Activated CD4-positive, alpha-beta T cell treated with anti-CD3 and anti-CD28 coated beads, Interleukin-2, Interleukin-6, amounts not matched to agents 100 ng/mL and 50 ng/mL, durations not matched to agents 16 hours and 8 hours (primary cell): ENCODE measurements at regions not wholly inside any gene's neighbourhood (a gene's known extent, or its start where the extent isn't known, plus 50 kb on each side); places are given as distances from the start of the nearest gene placed in this dataset.
"Not testable (repeated sequence)": the region's sequence is repeated elsewhere in the genome, so short reads cannot be mapped to it uniquely, and the experiment has no call there.

Experiments
- DNase-seq: peaks from one replicate; pipeline ENCODE4 v3.0.0-alpha.2; 2020

DNA sequence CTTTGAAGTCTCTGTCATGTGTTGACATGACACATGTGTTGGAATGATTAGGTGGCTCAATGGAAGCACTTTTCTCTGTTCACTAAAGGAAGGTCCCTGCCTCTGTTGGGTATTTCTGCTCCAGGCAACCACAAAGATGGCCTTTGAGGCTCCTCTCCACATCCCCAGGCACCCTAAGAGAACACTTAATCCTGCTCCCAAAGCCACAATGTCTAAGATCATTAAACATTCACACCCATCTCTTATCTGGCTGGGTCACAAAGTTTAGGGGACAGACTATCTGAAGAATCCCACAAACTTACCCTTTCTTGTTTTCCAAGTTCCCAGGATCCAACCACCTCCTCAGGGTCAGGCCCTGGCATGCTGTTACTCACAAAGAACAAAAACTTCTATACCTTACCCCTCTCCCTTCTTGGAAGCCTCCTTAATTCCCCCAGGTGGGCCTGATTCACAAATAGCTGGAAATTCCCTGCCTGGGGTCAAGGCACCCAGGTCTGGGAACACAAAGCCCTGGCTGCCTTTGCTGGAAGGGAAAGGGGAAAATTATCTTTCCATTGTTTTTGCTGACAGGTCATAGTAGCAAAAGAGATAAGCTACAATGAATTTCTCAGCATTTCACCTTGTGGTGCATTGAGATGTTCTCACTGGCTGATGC is 333.7 kb downstream of the PCNX1 start:
- DNase-seq = no peak

GRCh38 chr14:71242237-71242748 is 335.0 kb downstream of the PCNX1 start:
- no peak for DNase-seq

DNA sequence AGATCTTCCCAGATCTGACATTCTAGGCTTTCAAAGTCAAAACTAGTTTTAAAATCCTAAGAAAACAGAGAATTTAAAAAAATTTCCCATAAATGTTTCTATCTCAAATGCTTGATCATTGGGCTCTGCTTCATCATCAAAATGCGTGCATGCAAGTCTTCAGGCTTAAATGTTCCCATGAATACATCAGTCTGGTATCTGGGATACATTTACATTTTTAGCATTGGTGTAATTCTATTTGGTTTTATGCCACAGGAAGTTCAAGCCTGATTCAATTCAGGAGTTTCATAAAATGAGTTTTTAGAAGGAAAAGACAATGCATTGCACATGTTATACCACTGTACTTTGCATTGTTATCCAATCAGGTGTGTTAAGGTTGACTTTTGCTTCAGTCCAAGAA is 336.4 kb downstream of the PCNX1 start:
- no peak for DNase-seq

- DNase-seq = no peak
These were observed 337.1 kb downstream of the PCNX1 start for GRCh38 chr14:71244341-71244740.

DNA sequence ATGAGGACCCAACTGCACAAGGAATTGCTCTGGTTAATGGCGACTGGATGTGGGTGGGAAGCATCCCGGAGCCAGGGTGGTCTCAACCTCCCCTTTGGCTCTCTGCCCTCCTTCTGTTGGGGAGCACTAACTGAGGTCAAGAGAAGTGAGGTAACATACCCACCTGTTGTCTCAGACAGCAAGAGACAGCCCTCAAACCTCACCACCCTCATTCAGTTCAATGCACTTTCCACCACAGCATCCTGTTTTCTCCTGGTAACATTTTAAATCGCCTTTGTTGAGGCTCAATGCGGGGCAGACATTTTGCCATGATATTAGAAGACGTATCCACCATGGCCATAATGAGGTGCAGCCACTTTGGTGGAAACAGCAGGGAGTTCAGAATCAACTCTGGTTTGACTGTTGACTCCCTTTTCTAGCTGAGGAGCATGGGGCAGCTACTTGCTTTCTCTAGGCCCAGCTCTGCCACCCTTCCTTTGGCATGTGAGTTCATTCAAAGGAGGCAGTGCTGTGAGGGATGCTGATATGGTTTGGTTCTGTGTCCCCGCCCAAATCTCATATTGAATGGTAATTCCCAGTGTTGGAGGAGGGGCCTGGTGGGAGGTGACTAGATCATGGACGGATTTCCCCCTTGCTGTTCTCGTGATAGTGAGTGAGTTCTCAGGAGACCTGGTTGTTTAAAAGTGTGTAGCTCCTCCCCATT is 338.6 kb downstream of the PCNX1 start:
- DNase-seq = no peak

GRCh38 chr14:71246539-71246938 is 339.3 kb downstream of the PCNX1 start:
- DNase-seq = no peak

- no peak for DNase-seq
These were observed 339.8 kb downstream of the PCNX1 start for GRCh38 chr14:71247106-71247505.

GRCh38 chr14:71248194-71248593 is 340.9 kb downstream of the PCNX1 start:
- no peak for DNase-seq

GRCh38 chr14:71250347-71250746 is 343.1 kb downstream of the PCNX1 start:
- no peak for DNase-seq

DNA sequence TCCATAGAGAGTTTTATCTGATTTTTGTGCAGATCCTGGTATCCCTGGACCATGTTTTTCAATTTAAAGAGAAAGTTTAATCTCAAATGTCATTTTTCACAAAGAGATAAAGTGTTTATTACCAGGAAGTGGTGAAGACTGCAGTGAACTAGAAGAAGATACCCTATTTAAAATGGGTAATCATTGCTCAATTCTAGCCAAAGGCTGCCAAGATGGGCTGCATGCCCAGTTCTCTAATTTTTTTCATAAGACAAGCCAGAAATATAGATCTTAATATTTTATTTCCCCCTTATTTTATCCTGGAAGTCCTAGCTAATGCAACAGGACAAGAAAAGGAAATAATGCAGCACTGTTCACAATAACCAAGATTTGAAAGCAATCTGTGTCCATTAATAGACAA is 343.5 kb downstream of the PCNX1 start:
- DNase-seq = no peak

- DNase-seq = not testable (repeated sequence)
These were observed 346.9 kb downstream of the PCNX1 start for GRCh38 chr14:71254091-71254719.

- DNase-seq = no peak
These were observed 353.9 kb downstream of the PCNX1 start for GRCh38 chr14:71261206-71261605.

- no peak for DNase-seq
These were observed 355.2 kb downstream of the PCNX1 start for GRCh38 chr14:71262441-71262840.

- DNase-seq = no peak
These were observed 357.0 kb downstream of the PCNX1 start for GRCh38 chr14:71264260-71264659.

DNA sequence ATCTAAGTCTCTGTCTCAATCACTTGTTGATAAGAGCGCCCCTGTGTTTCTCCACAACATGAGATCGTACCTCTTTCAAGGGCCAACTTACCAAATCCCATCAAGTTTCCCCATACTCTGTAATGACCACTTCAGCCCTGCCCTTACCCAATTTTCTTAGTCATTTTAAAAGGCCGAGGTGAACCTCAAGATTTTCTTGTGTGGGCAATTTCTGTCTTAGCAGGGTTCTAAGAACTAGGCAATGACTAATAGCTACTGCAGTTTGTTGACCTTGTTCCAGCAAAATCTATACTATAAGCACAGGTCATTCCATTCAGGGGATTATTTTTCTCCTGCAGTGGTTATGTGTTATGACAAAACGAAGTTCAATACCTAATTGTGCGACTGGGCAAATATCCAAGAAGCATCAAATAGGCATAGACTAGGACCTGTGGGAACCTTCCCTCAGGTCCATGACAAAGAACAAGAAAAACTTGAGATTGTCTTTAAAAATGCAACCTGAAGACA is 359.8 kb downstream of the PCNX1 start:
- peak; percentile 76 for DNase-seq

DNA sequence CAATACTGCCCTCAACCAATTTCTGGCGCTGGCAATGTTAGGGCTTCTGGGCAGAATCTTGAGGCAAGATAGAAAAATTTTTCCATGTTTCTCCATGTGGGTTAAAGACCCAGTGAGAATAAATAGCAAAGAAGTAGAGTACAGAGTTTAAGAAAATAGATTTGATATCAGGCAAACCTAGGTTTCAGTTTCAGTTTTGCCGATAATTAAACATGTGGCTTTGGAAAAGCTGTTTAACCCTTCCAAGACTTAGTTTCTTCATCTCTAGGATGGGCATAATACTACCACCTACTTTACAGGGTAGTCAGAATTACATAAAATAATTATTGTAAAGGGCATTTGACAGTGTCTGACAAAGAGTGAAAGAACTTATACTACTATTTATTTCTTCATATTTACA is 360.4 kb downstream of the PCNX1 start:
- peak; percentile 8 for DNase-seq

GRCh38 chr14:71270111-71270510 is 362.9 kb downstream of the PCNX1 start:
- no peak for DNase-seq

DNA sequence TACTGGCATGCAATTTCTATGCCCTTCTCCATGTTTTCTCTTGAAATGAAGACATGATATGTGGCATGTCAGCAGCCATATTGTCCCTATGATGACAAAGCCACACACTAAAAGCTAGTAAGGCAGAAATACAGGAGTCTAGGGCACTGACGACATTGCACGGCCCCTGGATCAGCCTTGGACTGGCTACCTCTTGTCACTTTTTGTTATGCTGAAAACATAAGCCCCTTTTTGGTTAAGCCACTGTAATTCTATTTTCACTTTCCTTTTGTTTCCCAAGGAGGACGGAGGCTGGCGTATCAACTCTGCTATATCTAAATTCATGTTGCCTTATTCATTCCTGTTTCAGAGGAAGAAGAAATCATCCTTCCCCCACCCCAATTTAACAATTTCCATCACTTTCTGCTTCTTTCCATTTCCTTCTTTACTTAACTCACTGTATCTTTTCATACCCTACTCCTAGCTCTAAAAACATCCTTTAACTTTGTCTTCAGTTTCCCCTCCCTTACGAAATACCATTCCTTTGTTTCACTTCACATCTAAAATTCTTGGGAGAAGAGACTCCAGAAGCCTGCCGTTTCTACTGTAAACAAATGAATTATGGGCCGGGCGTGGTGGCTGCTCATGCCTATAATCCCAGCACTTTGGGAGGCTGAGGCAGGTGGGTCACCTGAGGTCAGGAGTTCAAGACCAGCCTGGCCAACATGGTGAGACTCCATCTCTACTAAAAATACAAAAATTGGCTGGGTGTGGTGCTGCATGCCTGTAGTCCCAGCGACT is 364.1 kb downstream of the PCNX1 start:
- no peak for DNase-seq

- no peak for DNase-seq
These were observed 366.1 kb downstream of the PCNX1 start for GRCh38 chr14:71273366-71273765.

GRCh38 chr14:71284048-71284447 is 376.8 kb downstream of the PCNX1 start:
- DNase-seq = no peak

DNA sequence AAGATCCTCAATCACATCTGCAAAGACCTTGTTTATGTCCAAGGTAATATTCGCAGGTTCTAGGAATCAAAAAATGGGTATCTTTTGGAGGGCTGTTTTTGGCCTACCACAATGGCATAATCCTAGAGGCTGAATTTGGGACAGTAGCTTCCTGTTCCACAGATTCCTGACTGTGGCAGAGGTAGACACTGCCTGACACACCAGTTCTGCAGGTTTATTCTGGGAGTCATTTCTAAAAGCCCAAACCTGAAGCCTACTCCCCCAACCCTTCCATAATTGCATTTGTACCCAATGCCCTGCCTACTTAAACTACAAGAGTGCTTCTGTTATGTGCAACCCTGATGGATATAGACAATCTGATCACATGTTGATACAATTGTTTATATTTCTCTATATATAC is 378.9 kb downstream of the PCNX1 start:
- no peak for DNase-seq

DNA sequence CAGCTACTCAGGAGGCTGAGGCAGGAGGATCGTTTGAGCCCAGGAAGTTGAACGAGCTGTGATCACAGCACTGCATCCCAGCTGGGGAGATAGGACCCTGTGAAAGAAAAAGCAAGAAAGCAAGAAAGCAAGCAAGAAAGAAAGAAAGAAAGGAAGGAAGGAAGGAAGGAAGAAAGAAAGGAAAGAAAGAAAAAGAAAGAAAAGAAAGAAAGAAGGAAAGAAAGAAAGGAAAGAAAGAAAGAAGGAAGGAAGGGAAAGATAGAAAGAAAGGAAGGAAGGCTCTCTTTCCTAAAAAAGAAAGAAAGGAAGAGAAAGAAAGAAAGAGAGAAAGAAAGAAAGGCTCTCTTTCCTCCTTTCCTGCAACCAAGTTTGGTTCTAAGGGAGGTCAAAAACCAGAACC is 380.3 kb downstream of the PCNX1 start:
- DNase-seq = no peak

- peak; percentile 16 for DNase-seq
These were observed 382.3 kb downstream of the PCNX1 start for GRCh38 chr14:71289536-71289935.
